ENCODE measurements at regions not wholly inside any gene's neighbourhood (a gene's known extent, or its start where the extent isn't known, plus 50 kb on each side); places are given as distances from the start of the nearest gene placed in this dataset.
A peak's percentile ranks its signal among the peaks of the same experiment; 100 is the strongest.

- intact Hi-C loops (cut with DNase I), result no loop called here
- H3K27ac ChIP-seq, result no peak overlapping the region
Measured at GRCh38 chr15:95009635-95010034, 778.3 kb downstream of the MCTP2 start.

GRCh38 chr15:95013381-95013780 is 782.0 kb downstream of the MCTP2 start:
- intact Hi-C loops (cut with DNase I), result no loop called here
- ATAC-seq (no peak), DNase-seq (no peak)

More at GRCh38 chr15:95009635-95010034, 778.3 kb downstream of the MCTP2 start:
- Histone ChIP-seq H3K4me3 (no peak overlapping the region), H3K36me3 (no peaks in the 10 kb centered on the region), H3K27me3 (no peaks in the 10 kb centered on the region), H3K4me1 (no peaks in the 10 kb centered on the region), H3K9me3 (no peaks in the 10 kb centered on the region)
- DNase-seq, result no peak
- no peak for ATAC-seq
- no peak for TF ChIP-seq CTCF (IDR thresholded peaks at IDR 0.05)

GRCh38 chr15:95016511-95017229 is 785.3 kb downstream of the MCTP2 start:
- DNase-seq (no peak), ATAC-seq (peak; percentile 14)
- intact Hi-C loops (cut with DNase I), result no loop called here

More at GRCh38 chr15:95013381-95013780, 782.0 kb downstream of the MCTP2 start:
- no peaks in the 10 kb centered on the region for H3K27me3 ChIP-seq
- no peak for TF ChIP-seq CTCF (IDR thresholded peaks at IDR 0.05)
- peaks cover 2% of the 10 kb centered on the region for H3K4me1 ChIP-seq
- no peaks in the 10 kb centered on the region for H3K9me3 ChIP-seq
- H3K36me3 ChIP-seq, result no peaks in the 10 kb centered on the region
- no peak overlapping the region for H3K4me3 ChIP-seq
- no peak overlapping the region for H3K27ac ChIP-seq

GRCh38 chr15:95017666-95018328 is 786.4 kb downstream of the MCTP2 start:
- Histone ChIP-seq H3K27ac (peak overlapping the region; percentile 4), H3K4me3 (no peak overlapping the region), H3K36me3 (no peaks in the 10 kb centered on the region), H3K4me1 (peaks cover 13% of the 10 kb centered on the region), H3K9me3 (no peaks in the 10 kb centered on the region), H3K27me3 (no peaks in the 10 kb centered on the region)
- DNase-seq (no peak), ATAC-seq (no peak)
- intact Hi-C loops (cut with DNase I), result no loop called here
- TF ChIP-seq CTCF (IDR thresholded peaks at IDR 0.05), result no peak

More at GRCh38 chr15:95016511-95017229, 785.3 kb downstream of the MCTP2 start:
- Histone ChIP-seq H3K27ac (no peak overlapping the region), H3K4me1 (peaks cover 13% of the 10 kb centered on the region), H3K27me3 (no peaks in the 10 kb centered on the region), H3K4me3 (no peak overlapping the region), H3K36me3 (no peaks in the 10 kb centered on the region), H3K9me3 (no peaks in the 10 kb centered on the region)
- no peak for TF ChIP-seq CTCF (IDR thresholded peaks at IDR 0.05)

GRCh38 chr15:95018888-95019545 is 787.7 kb downstream of the MCTP2 start:
- Histone ChIP-seq H3K27ac (no peak overlapping the region), H3K4me1 (peaks cover 13% of the 10 kb centered on the region), H3K36me3 (no peaks in the 10 kb centered on the region), H3K9me3 (no peaks in the 10 kb centered on the region), H3K27me3 (no peaks in the 10 kb centered on the region), H3K4me3 (no peak overlapping the region)
- intact Hi-C loops (cut with DNase I), result no loop called here
- DNase-seq (no peak), ATAC-seq (peak; percentile 61)
- no peak for TF ChIP-seq CTCF (IDR thresholded peaks at IDR 0.05)
